NCI-H2081 treated with DMSO at 0.1 percent for 48 hours (cell line): ENCODE measurements at regions not wholly inside any gene's neighbourhood (a gene's known extent, or its start where the extent isn't known, plus 50 kb on each side); places are given as distances from the start of the nearest gene placed in this dataset.

Source experiments
- DNase-seq: peaks from one replicate; lab custom pipeline; 2025; lab: John Stamatoyannopoulos, UW

- DNase-seq: no peak
These were observed 56.4 kb downstream of the CD24 start for GRCh38 chr6:106918115-106918514.

- no peak for DNase-seq
These were observed 57.6 kb downstream of the CD24 start for GRCh38 chr6:106916891-106917290.

GRCh38 chr6:106913676-106914280, 60.8 kb downstream of the CD24 start:
- DNase-seq: no peak

- no peak for DNase-seq
These were observed 61.4 kb downstream of the CD24 start for GRCh38 chr6:106913111-106913510.

GRCh38 chr6:106912091-106912490, 62.4 kb downstream of the CD24 start:
- no peak for DNase-seq

GRCh38 chr6:106910999-106911949, 63.3 kb downstream of the CD24 start:
- DNase-seq: no peak

GRCh38 chr6:106908386-106908840, 66.1 kb downstream of the CD24 start:
- DNase-seq: no peak

- DNase-seq: no peak
These were observed 66.8 kb downstream of the CD24 start for GRCh38 chr6:106907754-106908153.

- DNase-seq: no peak
These were observed 68.3 kb downstream of the CD24 start for GRCh38 chr6:106906232-106906631.

GRCh38 chr6:106903299-106903698, 71.2 kb downstream of the CD24 start:
- no peak for DNase-seq

GRCh38 chr6:106901062-106901461, 73.5 kb downstream of the CD24 start:
- DNase-seq: no peak

GRCh38 chr6:106899697-106900096, 74.8 kb downstream of the CD24 start:
- no peak for DNase-seq

GRCh38 chr6:106897580-106897979, 76.9 kb downstream of the CD24 start:
- DNase-seq: no peak

GRCh38 chr6:106895703-106896040, 78.9 kb downstream of the CD24 start:
- no peak for DNase-seq

GRCh38 chr6:106894978-106895702, 79.4 kb downstream of the CD24 start:
- DNase-seq: no peak

GRCh38 chr6:106892186-106892585, 82.3 kb downstream of the CD24 start:
- DNase-seq: no peak

- no peak for DNase-seq
These were observed 84.1 kb downstream of the CD24 start for GRCh38 chr6:106890447-106890846.

GRCh38 chr6:106889692-106890091, 84.8 kb downstream of the CD24 start:
- DNase-seq: no peak

GRCh38 chr6:106886922-106887797, 87.4 kb downstream of the CD24 start:
- no peak for DNase-seq

GRCh38 chr6:106886081-106886843, 88.3 kb downstream of the CD24 start:
- DNase-seq: no peak

GRCh38 chr6:106885679-106886078, 88.8 kb downstream of the CD24 start:
- DNase-seq: no peak
